Keratinocyte (primary cell): ENCODE measurements at regions not wholly inside any gene's neighbourhood (a gene's known extent, or its start where the extent isn't known, plus 50 kb on each side); places are given as distances from the start of the nearest gene placed in this dataset.

ENCODE experiments used
- EZH2 ChIP-seq: IDR thresholded peaks from one replicate; pipeline ENCODE4 v1.6.1; 2012; ENCODE audit warnings: inconsistent platforms, mild to moderate bottlenecking, low read length, moderate library complexity
- TF ChIP-seq, protein P1 (sequence below), 3 experiments: IDR thresholded peaks in 1 of 3; conservative IDR thresholded peaks in 1 of 3; optimal IDR thresholded peaks in 1 of 3; 2 replicates in 2 of 3; 3 replicates in 1 of 3; pipeline versions ENCODE3 to v1.5.1; 2011; ENCODE audit warnings: low read length in 3 of 3, mild to moderate bottlenecking in 3 of 3, moderate library complexity in 2 of 3, control low read depth in 1 of 3, inconsistent platforms in 1 of 3; ENCODE audit not compliant: insufficient read depth in 2 of 3; ENCODE audit errors: extremely low read depth in 1 of 3

DNA sequence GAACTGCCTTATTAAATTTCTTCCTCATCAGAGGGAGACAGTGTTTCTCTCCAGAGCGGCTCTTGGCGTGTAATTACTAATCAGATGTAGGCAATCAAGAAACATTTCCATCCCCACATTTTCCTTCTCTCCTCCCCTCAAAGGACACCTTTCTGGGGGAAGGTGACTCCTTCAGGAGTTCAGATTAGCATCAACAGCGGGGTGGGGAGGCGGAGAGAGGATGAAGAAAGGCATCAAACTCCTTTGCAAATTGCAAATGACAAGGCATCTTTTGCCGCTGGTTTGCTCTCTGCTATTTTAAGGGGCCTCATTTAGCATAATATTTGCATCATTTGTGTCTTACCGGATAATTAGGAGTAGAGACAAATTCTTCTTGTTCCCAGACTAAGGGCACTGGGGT, 231.7 kb upstream of the SRRM4 start:
- TF ChIP-seq, protein P1, sequence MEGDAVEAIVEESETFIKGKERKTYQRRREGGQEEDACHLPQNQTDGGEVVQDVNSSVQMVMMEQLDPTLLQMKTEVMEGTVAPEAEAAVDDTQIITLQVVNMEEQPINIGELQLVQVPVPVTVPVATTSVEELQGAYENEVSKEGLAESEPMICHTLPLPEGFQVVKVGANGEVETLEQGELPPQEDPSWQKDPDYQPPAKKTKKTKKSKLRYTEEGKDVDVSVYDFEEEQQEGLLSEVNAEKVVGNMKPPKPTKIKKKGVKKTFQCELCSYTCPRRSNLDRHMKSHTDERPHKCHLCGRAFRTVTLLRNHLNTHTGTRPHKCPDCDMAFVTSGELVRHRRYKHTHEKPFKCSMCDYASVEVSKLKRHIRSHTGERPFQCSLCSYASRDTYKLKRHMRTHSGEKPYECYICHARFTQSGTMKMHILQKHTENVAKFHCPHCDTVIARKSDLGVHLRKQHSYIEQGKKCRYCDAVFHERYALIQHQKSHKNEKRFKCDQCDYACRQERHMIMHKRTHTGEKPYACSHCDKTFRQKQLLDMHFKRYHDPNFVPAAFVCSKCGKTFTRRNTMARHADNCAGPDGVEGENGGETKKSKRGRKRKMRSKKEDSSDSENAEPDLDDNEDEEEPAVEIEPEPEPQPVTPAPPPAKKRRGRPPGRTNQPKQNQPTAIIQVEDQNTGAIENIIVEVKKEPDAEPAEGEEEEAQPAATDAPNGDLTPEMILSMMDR (optimal IDR thresholded peaks at IDR 0.05 in 1 of 3, IDR thresholded peaks at IDR 0.05 in 1 of 3, conservative IDR thresholded peaks at IDR 0.05 in 1 of 3; ENCODE audit: extremely low read depth in 1 of 3, insufficient read depth in 2 of 3, low read length in 3 of 3), result no peak
- TF ChIP-seq EZH2, result no peak
